ENCODE measurements at regions not wholly inside any gene's neighbourhood (a gene's known extent, or its start where the extent isn't known, plus 50 kb on each side); places are given as distances from the start of the nearest gene placed in this dataset.

DNA sequence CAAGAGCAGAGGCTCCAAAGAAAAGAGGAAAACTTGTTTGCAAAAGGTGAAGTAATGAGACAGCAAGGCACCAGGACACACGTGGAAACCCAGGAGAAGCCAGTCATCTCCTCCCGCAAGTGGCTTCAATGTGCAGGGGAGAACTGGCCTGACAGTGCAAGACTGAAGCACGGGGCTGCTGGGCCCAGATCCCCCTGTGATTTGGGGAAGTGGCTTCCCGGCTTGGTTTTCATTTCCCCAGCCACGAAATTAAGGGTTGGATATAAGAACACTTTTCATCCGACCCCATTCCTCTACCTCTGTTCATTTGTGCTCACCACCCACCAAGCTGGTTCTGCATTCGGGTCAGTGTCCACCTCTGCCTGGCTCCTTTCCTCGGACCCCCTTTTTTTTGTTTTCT is 306.4 kb downstream of the FGFR2 start:
- Histone ChIP-seq H3K4me2 (replicated peaks; ENCODE audit: low read depth, low read length, poor library complexity, severe bottlenecking) (no peak overlapping the region), H3K4me3 (ENCODE audit: control extremely low read depth in 1 of 5, extremely low read depth in 1 of 5, insufficient read depth in 1 of 5, low read depth in 2 of 5, low read length in 4 of 5) (no peak overlapping the region), H3K4me1 (ENCODE audit: control insufficient read depth in 2 of 2, insufficient read depth in 2 of 2, low read length in 2 of 2) (no peaks in the 10 kb centered on the region), H4K20me1 (ENCODE audit: control insufficient read depth, insufficient read depth, low read length, poor library complexity, severe bottlenecking) (no peaks in the 10 kb centered on the region), H2AFZ (ENCODE audit: insufficient read depth, low read depth, low read length, poor library complexity, severe bottlenecking) (no peak overlapping the region), H3K27me3 (replicated peaks in 1 of 4; ENCODE audit: control extremely low read depth in 1 of 4, control insufficient read depth in 3 of 4, insufficient read depth in 4 of 4, low read length in 3 of 4) (no peaks in the 10 kb centered on the region), H3K36me3 (replicated peaks in 1 of 2; ENCODE audit: control extremely low read depth in 1 of 2, control insufficient read depth in 1 of 2, extremely low read depth in 1 of 2, insufficient read depth in 2 of 2, low read length in 1 of 2) (no peaks in the 10 kb centered on the region), H3K9me3 (ENCODE audit: control extremely low read depth in 1 of 3, control insufficient read depth in 2 of 3, insufficient read depth in 1 of 3, low read length in 2 of 3) (peaks cover 0 to 4% (median 0%) of the 10 kb centered on the region in 3 donors), H3K79me2 (ENCODE audit: control insufficient read depth, insufficient read depth, low read length) (no peaks in the 10 kb centered on the region), H3K9ac (ENCODE audit: low read length) (no peak overlapping the region), H3K27ac (ENCODE audit: low read length in 2 of 2) (no peak overlapping the region)
- intact Hi-C loops (cut with micrococcal nuclease) = no loop called here
- Mint-ChIP-seq H3K27ac (no peak overlapping the region), H3K9me3 (ENCODE audit: insufficient read depth) (no peaks in the 10 kb centered on the region), H3K4me1 (no peaks in the 10 kb centered on the region), H3K4me3 (no peak overlapping the region), H3K27me3 (peaks cover 7% of the 10 kb centered on the region)
- POLR2A ChIA-PET = no interaction called here
- DNase-seq (no peak), ATAC-seq (ENCODE audit: low read depth) (no peak)
- no peak for TF ChIP-seq EZH2 (IDR thresholded peaks at IDR 0.05; ENCODE audit: borderline replicate concordance, insufficient read depth, low read depth, low read length, poor library complexity, severe bottlenecking)
- TF ChIP-seq, protein P1, sequence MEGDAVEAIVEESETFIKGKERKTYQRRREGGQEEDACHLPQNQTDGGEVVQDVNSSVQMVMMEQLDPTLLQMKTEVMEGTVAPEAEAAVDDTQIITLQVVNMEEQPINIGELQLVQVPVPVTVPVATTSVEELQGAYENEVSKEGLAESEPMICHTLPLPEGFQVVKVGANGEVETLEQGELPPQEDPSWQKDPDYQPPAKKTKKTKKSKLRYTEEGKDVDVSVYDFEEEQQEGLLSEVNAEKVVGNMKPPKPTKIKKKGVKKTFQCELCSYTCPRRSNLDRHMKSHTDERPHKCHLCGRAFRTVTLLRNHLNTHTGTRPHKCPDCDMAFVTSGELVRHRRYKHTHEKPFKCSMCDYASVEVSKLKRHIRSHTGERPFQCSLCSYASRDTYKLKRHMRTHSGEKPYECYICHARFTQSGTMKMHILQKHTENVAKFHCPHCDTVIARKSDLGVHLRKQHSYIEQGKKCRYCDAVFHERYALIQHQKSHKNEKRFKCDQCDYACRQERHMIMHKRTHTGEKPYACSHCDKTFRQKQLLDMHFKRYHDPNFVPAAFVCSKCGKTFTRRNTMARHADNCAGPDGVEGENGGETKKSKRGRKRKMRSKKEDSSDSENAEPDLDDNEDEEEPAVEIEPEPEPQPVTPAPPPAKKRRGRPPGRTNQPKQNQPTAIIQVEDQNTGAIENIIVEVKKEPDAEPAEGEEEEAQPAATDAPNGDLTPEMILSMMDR (IDR thresholded peaks at IDR 0.05) = no peak
- CTCF ChIA-PET = no interaction called here
- 26% methylated on average over 8 of the region's 8 CpGs for WGBS (ENCODE audit: insufficient coverage)

DNA sequence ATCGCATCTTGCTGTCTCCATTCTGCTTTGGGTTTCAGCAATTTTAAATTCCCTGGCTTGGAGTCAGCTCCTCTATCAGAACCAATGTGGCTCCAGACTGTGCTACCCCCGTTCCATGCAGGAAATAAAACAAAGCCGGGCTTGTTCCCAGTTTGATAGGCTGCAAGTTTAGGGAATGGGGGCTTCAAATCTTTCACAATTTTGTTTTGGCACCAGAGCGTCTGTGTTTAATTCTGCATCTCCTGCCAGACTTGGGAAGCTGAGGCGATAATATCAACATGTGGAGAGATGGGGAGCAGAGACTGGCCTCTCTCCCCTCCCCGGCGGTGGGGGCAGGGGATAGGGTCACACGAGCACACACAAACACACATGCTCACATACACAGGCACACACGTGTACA is 305.9 kb downstream of the FGFR2 start:
- no peak overlapping the region for H3K4me2 ChIP-seq (replicated peaks; ENCODE audit: low read depth, low read length, poor library complexity, severe bottlenecking)
- H3K9me3 Mint-ChIP-seq (ENCODE audit: insufficient read depth) = no peaks in the 10 kb centered on the region
- 86% methylated on average over 9 of the region's 9 CpGs for WGBS (ENCODE audit: insufficient coverage)
- H2AFZ ChIP-seq (ENCODE audit: insufficient read depth, low read depth, low read length, poor library complexity, severe bottlenecking) = no peak overlapping the region
- no peaks in the 10 kb centered on the region for H4K20me1 ChIP-seq (ENCODE audit: control insufficient read depth, insufficient read depth, low read length, poor library complexity, severe bottlenecking)
- no peak for DNase-seq
- ChIA-PET POLR2A (no interaction called here), CTCF (no interaction called here)
- H3K4me3 Mint-ChIP-seq = no peak overlapping the region
- no peaks in the 10 kb centered on the region for H3K4me1 Mint-ChIP-seq
- H3K27me3 ChIP-seq (replicated peaks in 1 of 4; ENCODE audit: control extremely low read depth in 1 of 4, control insufficient read depth in 3 of 4, insufficient read depth in 4 of 4, low read length in 3 of 4) = no peaks in the 10 kb centered on the region
- H3K9me3 ChIP-seq (ENCODE audit: control extremely low read depth in 1 of 3, control insufficient read depth in 2 of 3, insufficient read depth in 1 of 3, low read length in 2 of 3) = peaks cover 0 to 4% (median 0%) of the 10 kb centered on the region in 3 donors
- no peaks in the 10 kb centered on the region for H3K36me3 ChIP-seq (replicated peaks in 1 of 2; ENCODE audit: control extremely low read depth in 1 of 2, control insufficient read depth in 1 of 2, extremely low read depth in 1 of 2, insufficient read depth in 2 of 2, low read length in 1 of 2)
- H3K79me2 ChIP-seq (ENCODE audit: control insufficient read depth, insufficient read depth, low read length) = no peaks in the 10 kb centered on the region
- no peak overlapping the region for H3K9ac ChIP-seq (ENCODE audit: low read length)
- intact Hi-C loops (cut with micrococcal nuclease) = no loop called here
- no peak overlapping the region for H3K4me3 ChIP-seq (ENCODE audit: control extremely low read depth in 1 of 5, extremely low read depth in 1 of 5, insufficient read depth in 1 of 5, low read depth in 2 of 5, low read length in 4 of 5)
- H3K4me1 ChIP-seq (ENCODE audit: control insufficient read depth in 2 of 2, insufficient read depth in 2 of 2, low read length in 2 of 2) = no peaks in the 10 kb centered on the region
- H3K27ac ChIP-seq (ENCODE audit: low read length in 2 of 2) = no peak overlapping the region
- no peak overlapping the region for H3K27ac Mint-ChIP-seq
- no peak for ATAC-seq (ENCODE audit: low read depth)
- TF ChIP-seq, protein P1 (IDR thresholded peaks at IDR 0.05) = no peak
- peaks cover 7% of the 10 kb centered on the region for H3K27me3 Mint-ChIP-seq

Data from B cell (primary cell).